Vagina (tissue), 2 donors: ENCODE measurements at regions not wholly inside any gene's neighbourhood (a gene's known extent, or its start where the extent isn't known, plus 50 kb on each side); places are given as distances from the start of the nearest gene placed in this dataset.

Source experiments
- POLR2A ChIP-seq, 2 donors: fragments of 450-650 bp; IDR thresholded peaks; one replicate each; pipeline ENCODE4 v1.6.1; 2017; ENCODE audit warnings: antibody characterized with exemption in 2 of 2, mild to moderate bottlenecking in 2 of 2, moderate library complexity in 2 of 2
- POLR2AphosphoS5 ChIP-seq, 2 donors: sonication (generic); formaldehyde crosslinking; IDR thresholded peaks; one replicate each; pipeline ENCODE4 v1.9.0; 2017; ENCODE audit warnings: antibody characterized with exemption in 2 of 2, mild to moderate bottlenecking in 2 of 2, low read depth in 1 of 2; ENCODE audit not compliant: insufficient read depth in 1 of 2
- TF ChIP-seq, protein P1 (sequence below), 3 experiments: fragments of 450-650 bp in 2 of 3; fragments of 200-600 bp in 1 of 3; sonication (generic) in 1 of 3; IDR thresholded peaks; one replicate each; pipeline ENCODE4 v1.5.1; 2017 to 2019; ENCODE audit warnings: antibody characterized with exemption in 3 of 3, mild to moderate bottlenecking in 2 of 3, moderate library complexity in 2 of 3

DNA sequence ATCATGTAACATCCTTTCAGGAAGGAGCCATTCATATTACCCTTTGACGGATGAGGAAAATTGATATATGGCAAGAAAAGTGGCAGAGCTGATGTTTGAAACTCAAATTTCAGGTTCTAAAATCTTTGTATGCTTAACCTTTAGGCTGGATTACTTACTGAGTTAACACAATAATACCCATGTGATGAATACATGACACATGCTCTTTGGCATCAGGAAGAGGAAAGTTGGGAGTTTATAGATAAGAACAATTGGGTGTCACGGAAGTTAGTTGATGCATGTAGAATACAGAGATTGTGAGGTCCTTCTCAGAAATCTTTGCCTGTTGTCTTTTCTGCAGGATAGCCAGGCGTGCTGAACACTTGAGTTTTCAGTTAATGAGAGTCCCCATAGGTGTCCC lies 572.1 kb upstream of the POM121L12 start:
- TF ChIP-seq, protein P1, sequence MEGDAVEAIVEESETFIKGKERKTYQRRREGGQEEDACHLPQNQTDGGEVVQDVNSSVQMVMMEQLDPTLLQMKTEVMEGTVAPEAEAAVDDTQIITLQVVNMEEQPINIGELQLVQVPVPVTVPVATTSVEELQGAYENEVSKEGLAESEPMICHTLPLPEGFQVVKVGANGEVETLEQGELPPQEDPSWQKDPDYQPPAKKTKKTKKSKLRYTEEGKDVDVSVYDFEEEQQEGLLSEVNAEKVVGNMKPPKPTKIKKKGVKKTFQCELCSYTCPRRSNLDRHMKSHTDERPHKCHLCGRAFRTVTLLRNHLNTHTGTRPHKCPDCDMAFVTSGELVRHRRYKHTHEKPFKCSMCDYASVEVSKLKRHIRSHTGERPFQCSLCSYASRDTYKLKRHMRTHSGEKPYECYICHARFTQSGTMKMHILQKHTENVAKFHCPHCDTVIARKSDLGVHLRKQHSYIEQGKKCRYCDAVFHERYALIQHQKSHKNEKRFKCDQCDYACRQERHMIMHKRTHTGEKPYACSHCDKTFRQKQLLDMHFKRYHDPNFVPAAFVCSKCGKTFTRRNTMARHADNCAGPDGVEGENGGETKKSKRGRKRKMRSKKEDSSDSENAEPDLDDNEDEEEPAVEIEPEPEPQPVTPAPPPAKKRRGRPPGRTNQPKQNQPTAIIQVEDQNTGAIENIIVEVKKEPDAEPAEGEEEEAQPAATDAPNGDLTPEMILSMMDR (IDR thresholded peaks at IDR 0.05) = no peak
- TF ChIP-seq POLR2AphosphoS5 (IDR thresholded peaks at IDR 0.05; ENCODE audit: insufficient read depth in 1 of 2, low read depth in 1 of 2) = no peak
- no peak for TF ChIP-seq POLR2A (IDR thresholded peaks at IDR 0.05)
